Heart left ventricle (tissue), 13 donors: ENCODE measurements at regions not wholly inside any gene's neighbourhood (a gene's known extent, or its start where the extent isn't known, plus 50 kb on each side); places are given as distances from the start of the nearest gene placed in this dataset.

Experiments used
- POLR2A ChIP-seq, 2 donors: fragments of 450-650 bp; IDR thresholded peaks; one replicate each; pipeline ENCODE4 v1.6.1; 2017; ENCODE audit warnings: antibody characterized with exemption in 2 of 2, mild to moderate bottlenecking in 2 of 2, moderate library complexity in 2 of 2
- TF ChIP-seq, protein P1 (sequence below), 12 donors: fragments of 200-600 bp; sonication (generic) in 4 of 12; IDR thresholded peaks; one replicate each; pipeline versions ENCODE4 v1.5.0 to v1.8.0; 2018 to 2022; ENCODE audit warnings: antibody characterized with exemption in 12 of 12, mild to moderate bottlenecking in 5 of 12
- donor health status: ischemic (EF 13 %, LVEDD 7.1; RV severe dilation, severe dysfunction).
- donor health status: DM: no; HTN: yes; CAD: no.
- donor health status: DM: no; HTN: no; CAD: no.
- donor health status: ischemic (EF 25% LVEDD 6.9; RV normal size, moderate dysfunction).
- donor health status: ischemic (EF 25% LVEDD 5.7; RV mildly dilated, moderate dysfunction).
- donor health status: ischemic (EF 35%, LVEDD 5.7; RV mildly dilated, moderate dysfunction).
- donor health status: nonischemic (EF 11% LVEDD 7.7; RV severe dilation, severe dysfunction).
- donor health status: DM: yes; HTN: yes; CAD: no.
- donor health status: PGD.
- donor health status: ischemic (EF 29% LVEDD 5.4; RV normal size, mild dysfunction).
- donor health status: nonischemic (EF 23%, LVEDD 6.1; RV moderate dilation, normal function).

DNA sequence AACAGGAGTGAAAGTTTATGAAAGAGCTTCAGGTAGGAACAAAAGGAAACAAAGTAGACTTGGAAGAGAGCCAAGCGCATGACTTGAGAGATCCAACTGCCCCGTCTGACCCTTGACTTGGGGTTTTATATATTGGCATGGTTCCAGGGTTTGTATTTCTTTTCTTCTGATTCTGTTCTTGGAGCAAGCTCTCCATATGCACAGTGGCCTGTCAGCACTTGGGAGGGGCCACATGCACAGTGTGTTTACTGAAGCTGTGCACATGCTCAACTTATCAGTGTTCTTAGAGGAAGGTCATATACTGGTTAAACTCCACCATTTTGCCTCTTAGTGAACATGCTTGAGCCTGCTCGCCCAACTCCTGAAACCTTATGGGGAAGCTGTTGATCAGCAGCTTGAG lies 953.7 kb downstream of the TFAP2A start:
- TF ChIP-seq, protein P1, sequence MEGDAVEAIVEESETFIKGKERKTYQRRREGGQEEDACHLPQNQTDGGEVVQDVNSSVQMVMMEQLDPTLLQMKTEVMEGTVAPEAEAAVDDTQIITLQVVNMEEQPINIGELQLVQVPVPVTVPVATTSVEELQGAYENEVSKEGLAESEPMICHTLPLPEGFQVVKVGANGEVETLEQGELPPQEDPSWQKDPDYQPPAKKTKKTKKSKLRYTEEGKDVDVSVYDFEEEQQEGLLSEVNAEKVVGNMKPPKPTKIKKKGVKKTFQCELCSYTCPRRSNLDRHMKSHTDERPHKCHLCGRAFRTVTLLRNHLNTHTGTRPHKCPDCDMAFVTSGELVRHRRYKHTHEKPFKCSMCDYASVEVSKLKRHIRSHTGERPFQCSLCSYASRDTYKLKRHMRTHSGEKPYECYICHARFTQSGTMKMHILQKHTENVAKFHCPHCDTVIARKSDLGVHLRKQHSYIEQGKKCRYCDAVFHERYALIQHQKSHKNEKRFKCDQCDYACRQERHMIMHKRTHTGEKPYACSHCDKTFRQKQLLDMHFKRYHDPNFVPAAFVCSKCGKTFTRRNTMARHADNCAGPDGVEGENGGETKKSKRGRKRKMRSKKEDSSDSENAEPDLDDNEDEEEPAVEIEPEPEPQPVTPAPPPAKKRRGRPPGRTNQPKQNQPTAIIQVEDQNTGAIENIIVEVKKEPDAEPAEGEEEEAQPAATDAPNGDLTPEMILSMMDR (IDR thresholded peaks at IDR 0.05), result no peak
- TF ChIP-seq POLR2A (IDR thresholded peaks at IDR 0.05), result no peak
